Fibroblast of lung (primary cell): ENCODE measurements at regions not wholly inside any gene's neighbourhood (a gene's known extent, or its start where the extent isn't known, plus 50 kb on each side); places are given as distances from the start of the nearest gene placed in this dataset.
"Not testable (repeated sequence)": the region's sequence is repeated elsewhere in the genome, so short reads cannot be mapped to it uniquely, and the experiment has no call there.

Source experiments
- CTCF ChIP-seq, 2 donors: IDR thresholded peaks in 1 of 2; conservative IDR thresholded peaks in 1 of 2; 1 replicate in 1 of 2; 2 replicates in 1 of 2; pipeline ENCODE4 v1.5.1; 2011 to 2012; ENCODE audit warnings: low read length in 2 of 2, control low read depth in 1 of 2, inconsistent platforms in 1 of 2, low read depth in 1 of 2, mild to moderate bottlenecking in 1 of 2
- EZH2 ChIP-seq: IDR thresholded peaks from 2 replicates; pipeline ENCODE4 v1.5.1; 2012; ENCODE audit warnings: low read length, control low read depth, mild to moderate bottlenecking; ENCODE audit errors: missing control alignments

GRCh38 chr21:27908816-27909215 is 941.9 kb upstream of the ADAMTS5 start:
- not testable (repeated sequence) for TF ChIP-seq CTCF (conservative IDR thresholded peaks at IDR 0.05 in 1 of 2, IDR thresholded peaks at IDR 0.05 in 1 of 2; ENCODE audit: low read depth in 1 of 2, low read length in 2 of 2); EZH2
